T follicular helper cell (primary cell): ENCODE measurements at regions not wholly inside any gene's neighbourhood (a gene's known extent, or its start where the extent isn't known, plus 50 kb on each side); places are given as distances from the start of the nearest gene placed in this dataset.
A peak's percentile ranks its signal among the peaks of the same experiment; 100 is the strongest.
"Not testable (repeated sequence)": the region's sequence is repeated elsewhere in the genome, so short reads cannot be mapped to it uniquely, and the experiment has no call there.

Source experiments
- DNase-seq: peaks from one replicate; pipeline ENCODE4 v3.0.0-alpha.2; 2020; ENCODE audit warnings: low read depth

DNA sequence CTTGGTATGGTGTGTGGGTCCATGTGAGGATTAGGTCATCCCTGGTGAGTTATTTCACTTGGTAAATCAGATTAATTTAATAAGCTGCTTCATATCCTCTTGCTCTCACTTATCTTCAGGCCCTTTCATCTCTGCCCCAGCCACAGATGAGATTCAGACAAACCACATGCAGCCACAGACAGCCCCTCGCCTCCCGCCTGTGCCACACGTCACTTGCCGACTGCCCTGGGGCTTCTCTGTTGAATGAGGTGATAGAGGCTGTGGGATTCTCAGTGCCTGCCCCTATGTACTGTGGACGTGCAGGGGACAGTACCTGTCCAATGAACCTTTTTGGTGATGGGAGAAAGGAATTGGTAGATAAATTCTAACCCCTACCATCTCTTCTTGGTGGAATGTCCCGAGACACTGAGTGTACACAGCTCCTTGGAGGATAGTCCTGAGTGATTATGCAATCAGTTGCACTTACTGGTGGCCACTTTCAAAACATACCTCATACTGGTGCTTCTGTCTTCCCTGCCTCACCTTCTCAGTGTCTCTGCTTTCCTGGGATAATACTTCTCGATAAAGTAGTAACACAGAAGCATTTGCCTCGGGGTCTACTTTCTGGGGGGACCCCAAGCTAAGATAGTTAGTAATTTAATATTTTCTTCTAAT is 248.7 kb downstream of the TTC6 start:
- DNase-seq = no peak

DNA sequence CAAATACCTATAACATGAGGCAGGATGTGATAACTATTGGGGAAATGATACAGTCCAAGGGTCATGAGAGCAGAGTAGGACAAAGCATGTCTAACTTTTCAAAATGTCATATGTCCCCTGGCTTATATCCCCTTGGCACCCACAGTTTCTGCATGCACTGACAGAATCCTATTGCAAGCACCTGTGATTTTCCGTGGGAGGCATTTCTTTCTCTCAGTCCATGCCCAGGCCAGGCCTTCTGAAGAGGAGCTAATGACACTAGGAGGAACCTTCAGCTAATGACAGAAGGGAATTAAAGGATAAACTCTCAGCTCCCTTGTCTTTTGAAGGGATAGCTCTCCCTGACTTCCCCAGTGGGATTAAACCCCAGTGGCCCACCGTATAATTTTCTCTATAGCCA is 249.2 kb downstream of the TTC6 start:
- no peak for DNase-seq

DNA sequence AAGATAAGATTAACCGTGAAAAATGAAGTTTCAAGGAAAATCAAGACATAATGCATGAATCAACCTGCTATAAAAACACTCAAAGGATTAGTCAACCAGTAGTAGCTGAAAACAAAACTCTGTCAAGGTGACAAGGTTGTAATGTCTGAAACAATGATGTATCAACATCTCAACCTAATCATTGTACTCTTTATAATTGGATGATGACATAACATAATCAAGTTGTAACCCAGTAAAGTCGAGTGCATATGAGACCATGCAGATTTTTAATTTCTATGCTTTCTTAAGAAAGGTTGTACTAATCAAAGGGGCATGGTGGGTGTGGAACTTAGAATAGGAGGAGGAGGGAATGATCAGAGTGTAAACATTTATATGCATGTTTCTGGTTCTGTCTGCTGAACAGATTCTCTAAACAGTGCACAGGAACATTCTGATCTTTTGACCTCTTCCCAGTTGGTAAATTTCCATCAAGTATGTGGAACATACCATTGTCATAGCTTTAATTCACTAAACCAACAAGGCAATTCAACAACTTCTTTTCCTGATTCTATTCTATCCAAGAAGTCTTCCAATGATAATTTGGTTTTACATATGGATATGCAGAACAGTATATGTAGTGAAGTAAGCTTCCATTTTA is 253.7 kb downstream of the TTC6 start:
- DNase-seq = no peak

DNA sequence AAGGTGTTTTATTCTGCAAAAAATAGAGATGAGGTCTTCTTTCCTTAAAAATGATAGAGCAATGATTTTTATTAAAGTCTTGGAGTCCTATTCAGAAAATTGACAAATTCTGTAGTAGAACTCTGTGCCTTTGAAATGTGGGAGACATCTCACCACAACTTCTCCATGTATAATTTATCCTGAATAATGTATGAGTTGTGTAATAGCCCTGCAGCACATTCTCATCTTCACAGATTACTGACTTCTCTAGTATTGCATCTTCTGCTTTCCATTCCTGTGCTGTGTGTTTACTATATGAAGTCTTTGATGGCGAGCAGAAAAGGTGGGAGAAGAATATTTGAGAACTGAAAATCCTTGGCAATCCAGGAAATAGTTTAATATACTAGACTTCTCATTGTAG is 255.6 kb downstream of the TTC6 start:
- DNase-seq = no peak

DNA sequence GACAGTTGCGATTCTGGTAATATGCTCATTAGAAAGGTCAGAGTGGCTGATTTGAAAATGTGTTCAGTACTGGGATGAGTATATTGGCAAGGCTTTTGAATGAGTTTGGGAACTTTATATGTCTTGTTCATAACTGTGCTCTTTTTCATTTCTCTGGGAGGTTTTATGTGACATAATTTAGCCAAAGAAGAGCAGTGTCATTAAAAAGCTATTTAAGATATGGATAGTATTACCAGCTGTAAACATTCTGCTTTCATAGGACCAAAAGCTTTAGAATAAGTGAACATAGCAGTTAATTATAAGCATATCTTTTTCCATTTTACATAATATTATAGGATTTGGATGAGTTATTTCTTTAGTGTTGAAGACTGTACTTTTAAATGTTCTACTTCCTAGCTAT is 260.4 kb downstream of the TTC6 start:
- DNase-seq = no peak

DNA sequence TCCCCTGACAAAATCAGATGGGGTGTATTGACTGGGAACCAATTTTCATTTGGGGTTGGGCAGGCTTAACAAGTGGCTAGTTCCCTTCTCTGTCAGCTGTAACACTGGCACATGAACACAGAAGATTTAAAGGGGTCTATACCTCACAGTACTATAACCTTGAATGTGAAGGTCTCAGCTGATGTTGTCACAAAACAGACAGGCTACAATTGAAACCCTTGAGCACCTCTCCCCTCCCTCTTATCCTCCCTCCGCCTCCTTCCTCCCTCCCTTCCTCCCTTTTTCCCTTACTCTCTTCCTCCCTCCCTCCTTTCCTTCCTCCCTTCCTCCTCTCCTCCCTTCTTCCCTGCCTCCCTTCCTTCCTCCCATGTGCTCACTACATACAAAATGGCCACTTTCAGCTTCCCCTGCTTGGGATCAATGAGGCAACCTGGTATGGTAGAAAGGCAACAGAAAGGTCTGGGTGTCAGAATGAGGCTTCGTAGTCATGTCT is 262.4 kb downstream of the TTC6 start:
- no peak for DNase-seq

DNA sequence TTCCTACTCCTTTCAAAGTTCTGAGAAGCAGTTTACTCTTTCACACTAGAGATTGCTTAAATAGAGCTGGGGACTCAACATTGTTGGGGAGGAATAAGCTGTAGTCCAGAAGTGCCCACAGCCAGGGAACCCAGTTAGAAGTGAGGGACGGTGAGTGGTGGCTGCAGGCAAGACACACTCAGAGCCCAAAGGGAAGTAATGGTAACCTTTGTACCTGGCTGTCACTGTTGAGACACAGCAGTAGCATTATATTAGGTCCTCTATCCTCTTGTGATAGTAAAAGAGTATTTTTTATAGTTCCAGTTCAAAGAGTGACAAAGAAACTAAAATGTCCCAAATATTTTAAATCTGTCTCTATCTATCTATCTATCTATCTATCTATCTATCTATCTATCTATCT is 263.3 kb downstream of the TTC6 start:
- DNase-seq = no peak

DNA sequence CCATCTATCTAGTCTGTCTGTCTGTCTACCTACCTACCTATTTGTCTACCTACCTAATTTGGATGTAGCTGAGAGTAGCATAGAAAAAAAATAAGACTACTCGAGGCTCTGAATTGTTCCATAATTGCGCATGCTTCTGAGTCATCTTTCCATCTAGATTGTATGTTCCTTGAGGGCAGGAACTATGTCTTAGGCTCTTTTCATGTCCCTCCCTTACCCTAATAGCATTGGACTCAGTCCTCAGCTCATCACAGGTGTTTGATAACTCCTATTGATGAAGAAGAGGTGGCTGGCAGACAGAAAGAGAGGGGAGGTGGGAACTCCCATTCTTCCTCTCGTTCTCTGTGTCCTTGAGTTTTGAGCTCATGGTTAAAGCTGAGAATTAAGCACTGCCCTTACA is 263.7 kb downstream of the TTC6 start:
- no peak for DNase-seq

DNA sequence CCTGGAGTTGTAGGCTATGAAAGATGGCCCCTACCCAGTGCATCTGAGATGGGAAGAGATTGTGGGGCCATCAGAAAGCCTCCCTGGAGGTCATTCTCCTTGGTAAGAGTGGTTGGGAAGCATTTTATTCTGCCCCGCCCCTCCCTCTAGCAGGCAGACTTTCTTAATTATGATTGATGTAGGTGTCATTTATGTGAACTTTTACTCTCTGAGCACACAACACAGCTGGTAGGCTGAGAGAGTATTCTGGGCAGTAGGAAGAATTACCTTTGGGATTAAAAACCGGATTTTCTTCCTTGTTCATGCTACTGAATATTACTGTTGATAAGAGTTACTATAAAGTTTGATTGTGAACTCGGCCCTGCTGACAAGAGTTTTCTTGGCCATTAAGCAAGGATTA is 266.8 kb downstream of the TTC6 start:
- DNase-seq = no peak

DNA sequence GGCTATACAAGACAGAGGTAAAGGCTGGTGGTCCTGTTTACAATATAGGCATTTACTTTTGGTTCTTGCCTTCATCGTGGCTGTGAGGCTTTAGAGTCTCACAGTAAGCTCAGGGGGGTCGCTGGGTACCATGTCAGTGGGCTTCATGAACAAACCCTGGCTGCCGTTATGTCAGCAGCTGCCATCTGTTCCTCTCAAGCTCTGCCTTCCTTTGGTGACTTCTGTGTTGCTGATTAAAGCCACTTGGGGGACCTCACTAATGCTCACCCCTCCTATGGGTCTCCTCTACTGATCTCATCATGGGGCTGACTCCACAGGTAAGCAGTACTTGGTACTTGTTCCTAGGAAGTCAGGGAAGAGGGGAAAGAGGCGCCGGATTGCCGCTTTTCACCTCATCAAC is 268.7 kb downstream of the TTC6 start:
- no peak for DNase-seq

DNA sequence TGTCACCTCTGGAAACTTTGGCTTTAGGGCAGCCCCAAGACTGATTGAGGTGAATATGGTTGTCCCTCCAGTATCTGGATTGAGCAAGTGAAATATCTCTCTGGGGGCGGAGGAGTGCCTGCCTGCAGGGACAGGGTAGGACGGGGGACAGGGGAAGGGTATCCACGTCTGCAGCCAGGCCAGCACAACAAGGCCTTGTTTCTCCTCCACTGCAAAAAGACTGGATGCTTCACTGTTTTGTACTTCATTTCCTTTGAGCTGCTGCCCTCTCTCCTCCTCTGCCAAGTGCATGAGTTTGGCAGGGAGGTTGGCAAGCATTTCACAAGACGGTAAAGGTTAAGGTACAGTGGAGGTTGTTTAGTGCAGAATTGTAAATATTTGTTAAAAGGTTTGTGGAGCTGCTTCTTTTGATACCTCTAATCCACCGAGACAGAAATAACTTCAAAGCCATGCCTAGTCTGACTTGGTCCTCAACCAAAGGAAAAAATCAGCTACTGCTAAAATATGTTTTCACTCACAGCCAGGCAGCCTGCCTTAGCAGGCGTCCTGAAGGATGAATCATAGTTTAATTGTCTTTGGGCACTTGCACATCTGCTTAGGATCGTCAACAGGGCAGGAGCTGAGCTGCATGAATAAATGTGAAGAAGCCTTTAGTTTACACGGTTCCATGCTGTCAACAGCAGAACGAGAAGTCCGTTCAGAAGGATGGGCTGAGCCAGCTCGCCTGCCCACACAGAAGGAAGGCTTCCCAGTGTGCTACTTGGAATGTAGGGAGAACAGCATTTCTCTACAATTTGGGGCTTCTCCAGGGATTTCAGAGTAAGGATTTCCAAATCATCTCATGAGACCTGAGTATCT is 269.7 kb downstream of the TTC6 start:
- DNase-seq = no peak

DNA sequence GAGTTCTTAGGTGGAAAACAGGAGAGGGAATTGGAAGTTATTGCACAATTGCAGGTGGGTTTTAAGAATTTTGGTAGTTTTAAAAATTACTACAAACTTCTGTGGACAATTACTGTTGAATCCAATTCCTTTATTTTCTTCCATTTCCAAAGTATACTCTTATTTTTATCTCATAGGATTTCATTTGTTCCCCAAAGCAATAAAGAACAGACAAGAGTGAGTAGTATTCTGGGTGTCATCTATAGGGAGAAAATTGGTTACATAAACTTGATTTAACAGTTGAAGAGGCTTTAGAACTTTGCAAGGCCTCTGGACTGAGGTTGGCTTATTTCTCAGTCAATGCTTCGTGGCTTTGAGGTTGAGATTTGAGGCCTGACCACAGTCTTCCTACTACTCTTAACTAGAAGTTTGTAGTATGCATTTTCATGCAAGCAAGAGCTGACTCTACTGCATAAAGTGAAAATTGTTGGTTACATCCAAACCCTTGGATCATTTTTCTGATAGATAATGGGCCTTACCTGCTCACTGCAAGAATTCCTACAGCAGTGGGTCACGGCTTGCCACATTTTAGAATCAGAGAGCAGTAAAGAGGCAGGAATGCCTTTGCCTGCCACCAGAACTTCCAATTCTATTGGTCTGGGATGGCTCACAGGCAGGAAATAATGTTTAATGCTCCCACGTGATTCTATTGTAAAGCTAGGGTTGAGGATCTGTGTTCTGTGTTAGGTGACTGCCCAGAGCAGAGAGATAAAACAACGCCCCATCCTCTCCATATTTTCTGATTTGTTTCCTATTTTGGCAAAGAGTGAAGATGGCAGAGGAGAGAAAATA is 270.5 kb downstream of the TTC6 start:
- DNase-seq = no peak

DNA sequence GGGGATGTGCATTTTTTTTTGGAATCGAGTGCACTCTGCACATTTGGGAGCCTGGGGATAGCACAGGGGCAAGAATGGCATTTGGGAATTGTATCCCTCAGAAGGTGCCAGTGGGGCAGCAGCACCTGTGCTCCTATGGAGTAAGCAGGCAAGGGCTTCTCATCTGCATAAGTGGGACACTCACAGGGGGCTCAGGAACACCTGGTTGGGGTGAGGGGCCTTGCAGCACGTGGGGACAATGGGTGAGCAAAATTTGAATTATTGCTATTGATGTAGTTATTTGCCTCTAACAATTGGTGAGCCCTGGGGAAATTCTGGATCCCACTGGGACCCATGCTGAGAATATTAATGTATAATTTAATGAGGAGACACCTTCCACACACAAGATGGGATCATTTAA is 274.2 kb downstream of the TTC6 start:
- DNase-seq = no peak

DNA sequence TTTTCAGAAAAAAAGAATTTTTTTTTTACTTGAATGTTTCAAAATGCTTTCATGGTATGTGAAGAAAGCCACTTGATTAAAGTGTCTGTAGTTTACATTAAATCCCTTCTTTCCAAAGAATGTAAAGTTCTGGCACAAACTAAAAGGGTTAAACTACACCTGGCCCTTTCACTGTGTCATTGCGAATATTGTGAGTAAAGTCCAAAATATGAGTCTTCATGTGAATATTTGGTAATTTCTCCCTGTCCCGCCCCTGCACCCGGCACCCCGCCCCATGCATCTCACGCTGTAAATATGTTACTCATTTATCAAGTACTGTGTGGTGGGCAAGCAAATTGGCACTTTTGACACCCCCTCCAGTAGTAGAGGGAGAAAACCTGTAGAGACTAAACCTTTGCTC is 274.7 kb downstream of the TTC6 start:
- DNase-seq = no peak

DNA sequence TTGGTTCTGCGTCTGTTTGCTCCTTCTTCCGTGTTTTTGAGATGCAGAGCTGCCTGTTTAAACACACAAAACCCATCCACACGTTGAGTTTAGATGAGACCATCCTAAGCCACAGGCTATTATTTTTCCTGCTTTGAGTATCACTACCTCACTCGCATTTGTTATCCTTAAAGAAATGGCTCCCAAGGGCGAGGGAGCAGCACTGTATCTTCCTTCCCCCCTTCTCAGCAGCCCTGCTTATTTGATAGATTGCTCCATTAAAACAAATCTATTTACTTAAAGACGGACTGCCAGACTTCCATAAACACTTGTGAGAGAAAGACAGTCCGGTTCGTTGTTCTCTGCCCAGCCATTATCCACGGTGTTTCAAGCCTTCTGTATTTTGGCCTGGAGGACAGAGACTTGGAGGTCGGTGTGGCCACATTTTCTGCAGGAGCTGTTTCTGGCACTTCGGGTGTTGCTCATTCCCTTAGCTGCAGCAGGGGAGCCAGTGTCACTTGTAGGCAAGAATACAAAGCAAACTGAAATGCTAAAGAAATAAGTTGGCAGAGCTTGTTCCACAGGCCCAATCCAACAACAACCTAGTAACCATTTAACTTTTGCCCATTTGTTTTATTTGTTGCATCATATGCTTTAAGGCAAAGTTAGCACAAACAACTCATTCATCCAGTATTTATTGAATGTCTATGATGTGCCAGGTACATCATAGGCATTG is 275.4 kb downstream of the TTC6 start:
- DNase-seq = no peak

DNA sequence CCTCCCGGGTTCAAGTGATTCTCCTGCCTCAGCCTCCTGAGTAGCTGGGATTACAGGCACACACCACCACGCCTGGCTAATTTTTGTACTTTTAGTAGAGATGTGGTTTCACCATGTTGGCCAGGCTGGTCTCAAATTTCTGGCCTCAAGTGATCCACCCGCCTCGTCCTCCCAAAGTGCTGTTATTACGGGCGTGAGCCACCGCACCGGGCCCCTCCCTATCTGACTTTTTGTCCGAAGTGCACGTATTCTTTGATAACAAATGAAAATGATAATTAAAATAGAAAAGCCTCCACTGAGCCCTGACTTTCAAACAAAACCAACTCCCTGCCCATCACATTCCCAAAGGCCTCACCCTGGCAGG is 278.6 kb downstream of the TTC6 start:
- DNase-seq = not testable (repeated sequence)

DNA sequence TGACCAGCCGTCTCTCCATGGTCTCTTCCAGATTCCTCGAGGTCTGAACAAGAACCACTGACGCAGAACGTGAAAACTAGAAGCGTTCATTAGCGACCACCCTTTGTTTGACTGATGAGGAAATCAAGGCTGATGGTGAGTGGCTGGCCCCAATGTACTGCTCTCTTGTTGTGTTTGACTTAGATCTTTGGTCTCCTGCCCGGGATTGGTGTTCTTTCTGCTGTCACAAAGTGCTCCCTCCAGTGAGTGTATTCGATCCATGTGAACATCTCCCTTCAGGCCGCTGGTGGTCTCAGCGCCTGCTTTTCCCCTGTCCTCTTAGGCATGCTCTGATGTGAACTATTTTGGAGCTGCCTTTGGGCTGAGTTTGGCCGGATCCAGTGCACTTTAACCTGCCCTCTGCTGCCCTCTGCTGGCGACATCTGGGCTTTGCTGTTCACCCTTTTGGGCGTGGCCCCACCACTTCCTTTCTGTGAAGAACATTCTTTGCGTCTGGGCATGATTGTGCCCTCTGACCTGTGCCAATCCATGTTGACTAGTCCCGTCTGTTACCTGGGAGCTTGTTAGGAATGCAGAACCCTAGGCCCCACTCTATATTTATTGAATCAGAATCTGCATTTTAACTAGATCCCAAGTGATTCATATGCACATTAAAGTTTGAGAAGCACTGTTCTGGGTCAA is 279.1 kb downstream of the TTC6 start:
- DNase-seq = peak; percentile 68

DNA sequence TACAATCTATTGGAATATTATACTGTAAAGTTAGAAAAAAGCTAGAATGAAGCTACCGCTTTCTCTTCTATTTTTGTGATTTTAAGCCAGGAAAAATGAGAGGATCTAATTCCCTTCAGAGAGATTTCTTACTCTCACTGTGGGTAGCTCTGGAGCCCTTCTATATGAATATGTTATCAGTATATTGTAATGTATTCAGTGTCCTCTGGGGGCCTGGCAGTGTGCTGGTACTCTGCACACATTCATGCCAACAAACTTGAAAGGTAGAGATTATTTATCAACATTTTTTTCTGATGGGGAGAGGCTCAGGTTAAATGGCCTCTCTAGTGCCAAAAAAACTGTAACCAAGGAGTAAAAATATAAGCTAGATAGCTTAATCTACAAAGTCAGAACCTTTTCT is 292.8 kb downstream of the TTC6 start:
- DNase-seq = no peak

DNA sequence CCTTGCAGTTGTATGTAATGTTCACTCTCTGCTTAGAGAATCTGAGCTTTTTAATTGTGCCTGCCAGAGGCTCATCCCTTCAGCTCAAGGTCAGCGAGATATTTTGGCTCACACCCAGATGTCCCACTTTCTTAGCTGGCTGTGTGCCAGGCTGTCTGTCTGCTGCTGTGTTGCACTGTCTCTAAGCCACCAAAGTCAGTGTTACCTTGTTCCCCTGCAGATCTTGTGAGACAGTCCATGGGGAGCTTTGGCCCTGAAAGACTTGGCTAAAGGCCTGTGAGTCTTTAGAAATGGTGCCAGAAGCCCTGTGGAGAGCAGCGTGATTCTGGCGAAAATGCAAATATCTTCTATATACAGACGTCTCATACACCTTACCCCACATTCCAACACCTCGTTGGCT is 293.7 kb downstream of the TTC6 start:
- no peak for DNase-seq

DNA sequence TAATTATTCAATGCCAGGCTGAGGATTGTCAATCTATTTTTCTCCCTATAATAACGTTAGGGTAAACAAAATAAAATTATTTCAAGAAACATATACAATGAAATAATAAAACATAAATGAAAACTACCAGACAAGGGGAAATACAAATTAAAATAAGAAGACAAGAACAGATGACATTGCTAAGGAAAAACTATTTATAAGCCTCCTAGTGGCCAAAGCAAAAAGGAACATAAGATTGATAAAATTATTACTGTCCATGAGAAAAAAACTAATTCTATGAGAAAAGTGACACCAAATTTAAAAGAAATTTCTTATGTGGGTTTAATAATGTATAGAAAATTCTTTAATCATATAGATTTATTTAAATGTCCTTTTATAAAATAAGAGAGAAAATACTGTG is 294.7 kb downstream of the TTC6 start:
- DNase-seq = no peak

DNA sequence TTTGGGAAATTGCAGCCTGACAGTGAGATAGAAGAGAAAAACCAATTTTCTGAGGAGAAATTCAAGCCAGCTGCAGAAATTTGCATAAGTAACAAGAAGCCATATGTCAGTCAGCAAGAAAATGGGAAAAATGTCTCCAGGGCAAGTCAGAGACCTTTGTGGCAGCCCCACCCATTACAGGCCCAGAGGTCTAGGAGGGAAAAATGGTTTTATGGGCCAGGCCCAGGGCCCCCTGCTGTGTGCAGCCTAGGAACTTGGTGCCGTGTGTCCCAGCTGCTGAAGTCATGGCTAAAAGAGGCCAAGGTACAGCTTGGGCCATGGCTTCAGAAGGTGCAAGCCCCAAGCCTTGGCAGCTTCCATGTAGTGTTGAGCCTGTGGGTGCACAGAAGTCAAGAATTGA is 296.1 kb downstream of the TTC6 start:
- not testable (repeated sequence) for DNase-seq
